ENCODE measurements at regions not wholly inside any gene's neighbourhood (a gene's known extent, or its start where the extent isn't known, plus 50 kb on each side); places are given as distances from the start of the nearest gene placed in this dataset.

GRCh38 chr10:113423981-113424721, 128.7 kb upstream of the HABP2 start:
- DNase-seq: no peak

DNA sequence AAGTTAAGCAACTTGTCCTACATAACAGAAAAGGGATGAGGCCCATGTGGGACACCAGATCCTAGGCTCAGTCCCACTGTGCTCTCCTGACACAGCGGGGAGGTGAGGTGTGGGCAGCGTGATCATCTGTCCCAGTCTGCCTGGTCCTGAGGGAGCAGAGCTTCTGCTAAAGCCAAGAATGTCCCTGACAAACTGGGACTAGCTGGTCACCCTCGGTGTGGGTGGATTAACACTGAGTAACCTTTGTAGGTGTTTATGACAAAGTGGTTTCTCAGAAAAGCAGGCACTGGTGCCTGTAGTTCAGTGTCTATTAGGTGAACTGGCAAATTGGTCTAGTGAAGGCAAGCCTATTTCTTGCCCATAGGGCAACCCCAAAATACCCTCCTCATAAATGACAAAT, 127.8 kb upstream of the HABP2 start:
- DNase-seq: no peak

- no peak for DNase-seq
These were observed 127.3 kb upstream of the HABP2 start for GRCh38 chr10:113425541-113425951.

- no peak for DNase-seq
These were observed 126.5 kb upstream of the HABP2 start for GRCh38 chr10:113426181-113426877.

GRCh38 chr10:113427236-113427735, 125.6 kb upstream of the HABP2 start:
- no peak for DNase-seq

GRCh38 chr10:113427811-113428558, 124.9 kb upstream of the HABP2 start:
- no peak for DNase-seq

DNA sequence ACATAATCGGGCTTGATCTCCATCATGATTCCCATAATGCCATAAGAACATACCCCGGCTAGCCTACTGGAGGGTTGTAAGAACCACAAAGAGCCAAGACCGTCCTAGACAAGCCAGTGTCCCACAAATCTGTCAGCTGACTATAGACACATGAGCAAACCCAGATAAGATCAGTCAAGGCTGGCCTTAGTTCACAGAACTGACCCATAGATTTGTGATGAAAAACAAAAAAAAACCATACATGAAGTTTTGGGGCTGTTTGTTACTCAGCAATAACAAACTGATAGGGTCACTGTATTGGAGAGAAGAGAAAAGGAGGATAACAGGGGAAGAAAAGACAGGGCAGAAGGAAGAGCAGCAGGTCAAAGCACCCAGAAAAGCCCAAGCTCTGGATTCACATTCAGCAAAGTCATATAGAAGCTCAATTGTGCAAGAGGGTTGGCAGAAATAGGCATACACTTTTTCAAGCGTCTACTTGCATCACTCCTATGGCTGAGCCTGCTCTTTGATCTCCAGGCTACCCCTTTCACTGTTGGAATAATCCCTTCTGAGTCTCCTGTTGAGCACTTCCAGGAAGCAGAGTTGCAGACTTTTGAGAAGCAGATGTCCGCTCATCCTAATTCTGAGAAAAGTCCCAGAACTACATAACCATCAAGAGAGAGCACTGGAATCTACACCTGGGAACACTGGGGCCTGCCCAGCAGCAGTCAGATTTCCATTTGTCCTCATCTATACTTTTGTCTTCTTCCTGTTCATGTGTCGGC, 122.0 kb upstream of the HABP2 start:
- no peak for DNase-seq

DNA sequence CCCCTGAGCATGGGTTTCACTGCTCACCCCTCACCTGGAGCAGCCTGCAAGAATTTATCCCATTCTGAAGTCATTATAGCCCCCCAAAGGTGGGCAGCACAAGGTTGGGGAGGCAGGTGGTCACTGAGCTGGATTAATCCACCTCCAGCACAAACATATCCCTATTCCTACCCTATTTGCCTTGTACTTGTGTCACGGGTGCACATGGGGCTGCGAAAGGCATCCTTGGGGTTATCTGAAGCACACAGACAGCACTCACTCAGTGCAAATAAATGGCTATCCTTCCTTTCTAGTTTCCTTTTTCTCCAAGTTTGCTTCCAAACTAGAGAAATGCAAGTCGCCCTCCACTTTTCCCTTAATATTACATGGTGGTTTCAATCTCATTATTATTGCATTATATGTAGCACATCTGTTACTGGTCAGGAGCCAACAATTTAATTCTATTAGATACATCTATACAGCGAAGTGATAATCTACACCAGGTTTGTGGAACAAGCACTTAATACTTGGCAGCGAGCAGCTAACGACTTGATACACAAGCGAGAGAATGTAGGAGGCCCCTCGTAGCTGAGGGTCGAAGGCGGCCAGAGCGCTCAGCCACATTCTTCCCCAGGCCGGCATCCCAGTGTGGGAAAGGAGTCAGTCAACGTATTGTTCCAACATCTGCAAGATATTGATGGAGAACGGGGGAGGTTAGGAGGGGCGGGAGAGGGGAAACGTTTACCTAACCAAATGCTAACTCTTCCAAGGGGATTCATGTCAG, 121.3 kb upstream of the HABP2 start:
- no peak for DNase-seq

DNA sequence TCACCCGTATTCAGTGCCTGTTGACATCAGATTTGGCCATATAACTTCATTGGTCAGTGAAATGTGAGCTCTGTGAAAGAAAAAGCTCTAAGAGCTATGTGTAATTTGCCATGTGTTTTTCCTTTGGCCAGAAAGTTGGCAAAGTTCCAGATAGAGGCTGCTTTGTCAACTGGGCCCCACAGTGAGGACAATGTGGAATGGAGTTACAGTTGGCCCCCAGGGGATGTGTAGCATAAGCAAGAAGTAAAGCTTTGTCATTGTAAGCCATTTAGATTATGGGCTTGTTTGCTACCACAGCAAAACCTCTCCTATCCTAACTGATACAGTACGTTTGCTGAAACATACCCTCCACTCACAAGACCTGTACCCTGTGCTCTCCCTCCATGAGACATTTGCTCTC, 119.1 kb upstream of the HABP2 start:
- DNase-seq: no peak

DNA sequence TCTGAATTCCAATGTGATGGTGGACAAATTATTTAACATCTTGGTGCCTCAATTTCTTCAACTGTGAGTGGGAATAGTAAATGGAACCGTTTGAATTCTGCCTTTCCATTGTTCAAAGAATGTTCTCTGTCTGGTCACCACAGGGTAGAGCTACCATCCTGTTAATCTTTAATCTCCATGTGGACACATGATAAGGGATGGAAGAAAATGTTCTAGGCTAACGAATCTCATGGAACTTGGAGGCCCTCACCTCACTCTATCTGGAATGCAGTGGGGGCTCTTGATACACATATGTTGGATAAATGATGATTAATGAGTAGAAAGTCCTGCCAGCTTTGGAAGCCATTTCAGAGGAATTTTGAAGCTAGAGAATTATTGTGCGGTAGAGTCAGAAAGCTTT, 118.5 kb upstream of the HABP2 start:
- DNase-seq: no peak

DNA sequence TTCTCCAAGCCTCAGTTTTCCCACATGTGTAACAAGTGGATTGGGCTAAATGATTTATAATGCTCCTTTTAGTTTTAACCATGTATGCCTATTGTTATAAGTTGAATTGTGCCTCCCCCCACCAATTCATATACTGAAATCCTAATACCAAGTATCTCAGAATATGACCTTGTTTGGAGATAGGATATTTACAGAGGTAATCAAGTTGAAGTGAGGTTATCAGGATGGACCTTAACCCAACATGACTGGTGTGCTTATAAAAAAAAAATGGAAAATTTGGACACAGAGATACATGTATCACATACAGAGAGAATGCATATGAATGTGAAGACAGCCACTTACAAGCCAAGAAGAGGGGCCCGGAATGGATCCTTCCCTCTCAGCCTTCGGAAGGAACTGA, 117.9 kb upstream of the HABP2 start:
- no peak for DNase-seq

GRCh38 chr10:113435881-113436280, 117.0 kb upstream of the HABP2 start:
- DNase-seq: no peak

- no peak for DNase-seq
These were observed 116.0 kb upstream of the HABP2 start for GRCh38 chr10:113436851-113437250.

DNA sequence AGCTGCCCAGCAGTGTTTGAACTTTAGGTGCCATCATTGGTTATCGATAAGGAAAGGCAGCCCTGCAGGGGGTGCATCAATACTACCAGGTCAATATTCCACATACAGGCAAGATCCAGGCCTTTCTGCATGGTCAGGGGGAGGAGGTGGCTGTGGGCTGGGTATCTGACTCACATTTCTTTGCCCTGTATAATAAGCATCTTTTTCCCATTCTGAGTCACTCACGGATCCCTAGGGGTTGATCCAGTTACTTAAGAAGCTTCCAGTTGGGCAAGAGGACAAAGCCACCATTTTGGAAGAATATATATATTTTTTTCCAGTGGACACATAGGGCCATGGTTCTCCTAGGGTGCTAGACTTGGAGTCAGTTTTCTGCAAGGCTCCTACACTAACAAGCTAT, 114.2 kb upstream of the HABP2 start:
- no peak for DNase-seq

DNA sequence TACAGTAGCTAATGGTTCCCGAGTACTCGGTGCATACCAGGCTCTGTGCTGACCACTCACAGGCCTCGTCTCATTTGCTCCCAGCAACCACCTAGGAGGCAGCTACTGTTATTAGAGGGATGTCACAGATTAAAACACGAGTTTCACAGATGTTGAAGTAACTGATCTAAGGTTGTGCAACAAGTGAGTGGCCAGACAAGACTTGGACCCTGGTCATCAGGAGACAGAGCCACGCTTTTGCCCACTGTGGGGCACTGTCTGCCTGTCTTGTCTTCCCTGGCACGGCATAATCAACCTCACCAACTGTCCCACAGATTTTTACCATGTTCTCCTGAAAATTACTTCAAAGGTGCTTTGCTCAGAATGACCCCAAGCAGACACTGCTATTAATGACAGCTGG, 111.6 kb upstream of the HABP2 start:
- DNase-seq: no peak

DNA sequence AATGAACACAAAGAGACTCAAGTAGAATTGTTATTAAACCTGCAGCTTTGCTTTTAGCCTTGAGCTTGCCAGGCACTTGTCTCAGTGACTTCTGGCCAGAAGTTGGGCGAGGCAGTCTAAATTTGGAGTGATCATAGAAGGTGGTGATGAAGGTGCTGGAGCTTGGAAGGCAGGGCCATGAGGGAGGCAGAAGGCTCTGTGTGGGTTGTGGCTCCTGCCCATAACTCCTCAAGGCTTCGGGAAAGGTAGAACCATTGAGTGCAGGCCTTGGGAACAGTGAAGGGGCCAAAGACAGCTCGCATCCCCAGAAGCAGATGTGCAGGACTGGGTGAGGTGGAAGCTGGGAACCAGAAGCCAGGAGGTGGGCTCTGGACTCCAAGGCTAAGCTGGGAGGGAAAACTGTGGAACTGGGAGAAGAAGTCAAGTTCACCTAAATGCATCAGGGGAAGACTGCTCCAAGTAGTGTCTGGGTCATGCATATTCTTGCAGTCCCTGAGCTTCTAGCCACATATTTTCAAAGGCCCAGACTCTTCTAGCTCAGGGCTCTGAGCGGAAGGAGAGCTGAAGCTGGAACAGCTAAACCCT, 111.1 kb upstream of the HABP2 start:
- no peak for DNase-seq

GRCh38 chr10:113442336-113442735, 110.5 kb upstream of the HABP2 start:
- DNase-seq: no peak

GRCh38 chr10:113443141-113443925, 109.5 kb upstream of the HABP2 start:
- DNase-seq: no peak

DNA sequence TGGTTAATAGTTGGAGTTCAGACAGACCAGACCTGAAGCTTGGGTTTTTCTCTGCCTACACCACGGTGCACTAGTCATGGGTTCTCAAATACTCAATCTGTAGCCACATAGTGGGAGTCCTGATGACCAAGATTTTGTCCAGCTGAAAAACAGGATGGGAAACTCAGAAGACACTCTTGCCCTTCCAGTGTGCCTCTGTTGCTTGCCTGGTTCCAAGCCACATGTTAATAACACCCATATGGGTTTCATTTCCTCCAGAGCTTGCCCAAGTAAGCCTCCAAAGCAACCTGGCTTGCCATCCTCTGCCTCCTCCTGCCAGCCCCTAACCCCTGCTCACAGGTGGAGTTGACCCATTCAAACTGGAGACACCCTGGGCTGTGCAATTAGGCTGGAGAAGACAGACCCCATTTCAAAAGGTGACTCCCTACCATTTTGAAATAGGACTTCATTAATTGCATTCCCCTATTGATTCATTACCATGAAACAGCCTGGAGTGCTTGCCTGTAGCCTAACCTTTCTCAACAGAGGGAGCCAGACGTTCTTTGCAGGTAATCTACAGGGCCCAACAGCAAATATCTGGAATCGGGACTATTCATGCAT, 108.0 kb upstream of the HABP2 start:
- no peak for DNase-seq

GRCh38 chr10:113445736-113446135, 107.1 kb upstream of the HABP2 start:
- no peak for DNase-seq

GRCh38 chr10:113446739-113447138, 106.1 kb upstream of the HABP2 start:
- DNase-seq: no peak

Measured in NCI-H524 treated with DMSO at 0.1 percent for 48 hours (cell line).